ENCODE measurements at regions not wholly inside any gene's neighbourhood (a gene's known extent, or its start where the extent isn't known, plus 50 kb on each side); places are given as distances from the start of the nearest gene placed in this dataset.
"Not testable (repeated sequence)": the region's sequence is repeated elsewhere in the genome, so short reads cannot be mapped to it uniquely, and the experiment has no call there.

GRCh38 chr1:64355534-64355933, 114.4 kb upstream of the CACHD1 start:
- not testable (repeated sequence) for H3K4me1 ChIP-seq (ENCODE audit: control insufficient read depth in 2 of 2, insufficient read depth in 2 of 2, low read length in 2 of 2); H3K27me3 ChIP-seq (ENCODE audit: control insufficient read depth in 2 of 2, insufficient read depth in 1 of 2, low read length in 1 of 2); H3K27ac ChIP-seq (ENCODE audit: low read depth in 1 of 2, low read length in 1 of 2); H3K36me3 ChIP-seq (ENCODE audit: control insufficient read depth in 2 of 2, insufficient read depth in 2 of 2, low read length in 1 of 2); DNase-seq (ENCODE audit: low read depth in 6 of 9, low spot score in 9 of 9); H3K9me3 ChIP-seq (ENCODE audit: control insufficient read depth in 2 of 2, insufficient read depth in 1 of 2, low read length in 1 of 2); H3K4me3 ChIP-seq (ENCODE audit: low read length in 2 of 2)
- 93% methylated on average over 2 of the region's 2 CpGs for WGBS

- no peak for DNase-seq (ENCODE audit: low read depth in 6 of 9, low spot score in 9 of 9)
- Histone ChIP-seq H3K27me3 (ENCODE audit: control insufficient read depth in 2 of 2, insufficient read depth in 1 of 2, low read length in 1 of 2) (no peaks in the 10 kb centered on the region), H3K36me3 (ENCODE audit: control insufficient read depth in 2 of 2, insufficient read depth in 2 of 2, low read length in 1 of 2) (no peaks in the 10 kb centered on the region), H3K9me3 (ENCODE audit: control insufficient read depth in 2 of 2, insufficient read depth in 1 of 2, low read length in 1 of 2) (no peaks in the 10 kb centered on the region), H3K4me3 (ENCODE audit: low read length in 2 of 2) (no peak overlapping the region), H3K27ac (ENCODE audit: low read depth in 1 of 2, low read length in 1 of 2) (no peak overlapping the region), H3K4me1 (ENCODE audit: control insufficient read depth in 2 of 2, insufficient read depth in 2 of 2, low read length in 2 of 2) (no peaks in the 10 kb centered on the region)
- WGBS, result 83% methylated on average over 15 of the region's 15 CpGs
Observed at GRCh38 chr1:64356636-64357256, 113.2 kb upstream of the CACHD1 start.

- no peak for DNase-seq (ENCODE audit: low read depth in 6 of 9, low spot score in 9 of 9)
- no peaks in the 10 kb centered on the region for H3K4me1 ChIP-seq (ENCODE audit: control insufficient read depth in 2 of 2, insufficient read depth in 2 of 2, low read length in 2 of 2)
- no peak overlapping the region for H3K27ac ChIP-seq (ENCODE audit: low read depth in 1 of 2, low read length in 1 of 2)
- no peaks in the 10 kb centered on the region for H3K36me3 ChIP-seq (ENCODE audit: control insufficient read depth in 2 of 2, insufficient read depth in 2 of 2, low read length in 1 of 2)
- H3K9me3 ChIP-seq (ENCODE audit: control insufficient read depth in 2 of 2, insufficient read depth in 1 of 2, low read length in 1 of 2), result no peaks in the 10 kb centered on the region
- 74% methylated on average over 6 of the region's 6 CpGs for WGBS
- no peaks in the 10 kb centered on the region for H3K27me3 ChIP-seq (ENCODE audit: control insufficient read depth in 2 of 2, insufficient read depth in 1 of 2, low read length in 1 of 2)
- H3K4me3 ChIP-seq (ENCODE audit: low read length in 2 of 2), result no peak overlapping the region
Observed at GRCh38 chr1:64357422-64357821, 112.5 kb upstream of the CACHD1 start.

DNA sequence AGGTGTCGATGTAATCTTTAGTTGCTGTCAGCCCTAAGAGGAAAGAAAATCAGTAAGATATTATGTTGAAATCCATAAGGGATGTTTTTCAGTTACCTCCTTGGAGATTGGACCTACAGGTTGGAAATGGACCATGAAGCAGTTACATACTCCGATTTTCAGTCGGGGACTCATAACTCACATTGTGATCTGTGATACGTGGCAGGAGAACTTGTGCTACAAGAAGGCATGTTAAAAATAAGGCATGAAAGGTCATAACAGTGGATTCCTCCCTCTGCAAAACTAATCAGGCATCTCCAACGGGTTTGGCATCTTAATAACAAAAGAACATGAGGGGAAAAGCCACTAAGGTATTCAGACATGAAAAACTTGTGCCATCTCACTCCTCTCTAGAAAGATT, 111.2 kb upstream of the CACHD1 start:
- Histone ChIP-seq H3K27me3 (ENCODE audit: control insufficient read depth in 2 of 2, insufficient read depth in 1 of 2, low read length in 1 of 2) (no peaks in the 10 kb centered on the region), H3K4me3 (ENCODE audit: low read length in 2 of 2) (no peak overlapping the region)
- 90% methylated on average over 5 of the region's 5 CpGs for WGBS

GRCh38 chr1:64361974-64362373, 108.0 kb upstream of the CACHD1 start:
- no peaks in the 10 kb centered on the region for H3K36me3 ChIP-seq (ENCODE audit: control insufficient read depth in 2 of 2, insufficient read depth in 2 of 2, low read length in 1 of 2)
- no peaks in the 10 kb centered on the region for H3K27me3 ChIP-seq (ENCODE audit: control insufficient read depth in 2 of 2, insufficient read depth in 1 of 2, low read length in 1 of 2)
- no peaks in the 10 kb centered on the region for H3K4me1 ChIP-seq (ENCODE audit: control insufficient read depth in 2 of 2, insufficient read depth in 2 of 2, low read length in 2 of 2)
- no peak for DNase-seq (ENCODE audit: low read depth in 6 of 9, low spot score in 9 of 9)
- no peak overlapping the region for H3K4me3 ChIP-seq (ENCODE audit: low read length in 2 of 2)
- 95% methylated on average over 3 of the region's 3 CpGs for WGBS
- no peak overlapping the region for H3K27ac ChIP-seq (ENCODE audit: low read depth in 1 of 2, low read length in 1 of 2)
- no peaks in the 10 kb centered on the region for H3K9me3 ChIP-seq (ENCODE audit: control insufficient read depth in 2 of 2, insufficient read depth in 1 of 2, low read length in 1 of 2)

More for the DNA sequence above, 111.2 kb upstream of the CACHD1 start:
- Histone ChIP-seq H3K36me3 (ENCODE audit: control insufficient read depth in 2 of 2, insufficient read depth in 2 of 2, low read length in 1 of 2) (no peaks in the 10 kb centered on the region), H3K9me3 (ENCODE audit: control insufficient read depth in 2 of 2, insufficient read depth in 1 of 2, low read length in 1 of 2) (no peaks in the 10 kb centered on the region), H3K4me1 (ENCODE audit: control insufficient read depth in 2 of 2, insufficient read depth in 2 of 2, low read length in 2 of 2) (no peaks in the 10 kb centered on the region), H3K27ac (ENCODE audit: low read depth in 1 of 2, low read length in 1 of 2) (no peak overlapping the region)
- no peak for DNase-seq (ENCODE audit: low read depth in 6 of 9, low spot score in 9 of 9)

GRCh38 chr1:64363111-64363510, 106.8 kb upstream of the CACHD1 start:
- Histone ChIP-seq H3K27ac (ENCODE audit: low read depth in 1 of 2, low read length in 1 of 2) (no peak overlapping the region), H3K4me3 (ENCODE audit: low read length in 2 of 2) (no peak overlapping the region), H3K4me1 (ENCODE audit: control insufficient read depth in 2 of 2, insufficient read depth in 2 of 2, low read length in 2 of 2) (no peaks in the 10 kb centered on the region), H3K27me3 (ENCODE audit: control insufficient read depth in 2 of 2, insufficient read depth in 1 of 2, low read length in 1 of 2) (no peaks in the 10 kb centered on the region), H3K9me3 (ENCODE audit: control insufficient read depth in 2 of 2, insufficient read depth in 1 of 2, low read length in 1 of 2) (no peaks in the 10 kb centered on the region), H3K36me3 (ENCODE audit: control insufficient read depth in 2 of 2, insufficient read depth in 2 of 2, low read length in 1 of 2) (no peaks in the 10 kb centered on the region)
- 95% methylated on average over 4 of the region's 4 CpGs for WGBS
- DNase-seq (ENCODE audit: low read depth in 6 of 9, low spot score in 9 of 9), result no peak

- DNase-seq (ENCODE audit: low read depth in 6 of 9, low spot score in 9 of 9), result no peak
- Histone ChIP-seq H3K36me3 (ENCODE audit: control insufficient read depth in 2 of 2, insufficient read depth in 2 of 2, low read length in 1 of 2) (no peaks in the 10 kb centered on the region), H3K4me1 (ENCODE audit: control insufficient read depth in 2 of 2, insufficient read depth in 2 of 2, low read length in 2 of 2) (no peaks in the 10 kb centered on the region), H3K9me3 (ENCODE audit: control insufficient read depth in 2 of 2, insufficient read depth in 1 of 2, low read length in 1 of 2) (no peaks in the 10 kb centered on the region), H3K4me3 (ENCODE audit: low read length in 2 of 2) (no peak overlapping the region), H3K27me3 (ENCODE audit: control insufficient read depth in 2 of 2, insufficient read depth in 1 of 2, low read length in 1 of 2) (no peaks in the 10 kb centered on the region), H3K27ac (ENCODE audit: low read depth in 1 of 2, low read length in 1 of 2) (no peak overlapping the region)
Observed at GRCh38 chr1:64363616-64364015, 106.3 kb upstream of the CACHD1 start.

DNA sequence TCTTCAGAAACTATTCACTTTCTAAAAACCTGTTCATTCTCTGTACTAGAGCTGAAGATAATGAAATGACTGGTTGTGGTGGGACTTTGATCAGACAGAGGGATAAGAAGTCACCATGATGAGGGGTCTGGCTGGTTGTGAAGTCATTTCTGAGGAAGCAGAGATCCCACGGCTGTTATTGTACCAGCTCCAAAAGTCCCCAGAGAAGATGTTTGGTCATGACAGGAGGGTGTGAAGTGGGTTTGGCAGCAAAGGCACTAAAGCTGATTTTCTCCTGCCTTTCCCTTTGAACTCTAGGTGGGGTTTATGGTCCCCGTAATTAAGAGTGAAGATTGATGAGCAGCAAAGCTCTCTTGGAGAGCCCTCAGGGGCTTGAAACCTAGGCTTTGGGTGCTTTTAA, 103.1 kb upstream of the CACHD1 start:
- 96% methylated on average over 2 of the region's 2 CpGs for WGBS
- DNase-seq (ENCODE audit: low read depth in 6 of 9, low spot score in 9 of 9), result no peak
- Histone ChIP-seq H3K9me3 (ENCODE audit: control insufficient read depth in 2 of 2, insufficient read depth in 1 of 2, low read length in 1 of 2) (no peaks in the 10 kb centered on the region), H3K4me1 (ENCODE audit: control insufficient read depth in 2 of 2, insufficient read depth in 2 of 2, low read length in 2 of 2) (no peaks in the 10 kb centered on the region), H3K4me3 (ENCODE audit: low read length in 2 of 2) (no peak overlapping the region), H3K36me3 (ENCODE audit: control insufficient read depth in 2 of 2, insufficient read depth in 2 of 2, low read length in 1 of 2) (no peaks in the 10 kb centered on the region), H3K27me3 (ENCODE audit: control insufficient read depth in 2 of 2, insufficient read depth in 1 of 2, low read length in 1 of 2) (no peaks in the 10 kb centered on the region), H3K27ac (ENCODE audit: low read depth in 1 of 2, low read length in 1 of 2) (no peak overlapping the region)

- WGBS, result 91% methylated on average over 1 of the region's 1 CpG
- no peak for DNase-seq (ENCODE audit: low read depth in 6 of 9, low spot score in 9 of 9)
- H3K27me3 ChIP-seq (ENCODE audit: control insufficient read depth in 2 of 2, insufficient read depth in 1 of 2, low read length in 1 of 2), result no peaks in the 10 kb centered on the region
Observed at GRCh38 chr1:64368344-64368743, 101.6 kb upstream of the CACHD1 start.

DNA sequence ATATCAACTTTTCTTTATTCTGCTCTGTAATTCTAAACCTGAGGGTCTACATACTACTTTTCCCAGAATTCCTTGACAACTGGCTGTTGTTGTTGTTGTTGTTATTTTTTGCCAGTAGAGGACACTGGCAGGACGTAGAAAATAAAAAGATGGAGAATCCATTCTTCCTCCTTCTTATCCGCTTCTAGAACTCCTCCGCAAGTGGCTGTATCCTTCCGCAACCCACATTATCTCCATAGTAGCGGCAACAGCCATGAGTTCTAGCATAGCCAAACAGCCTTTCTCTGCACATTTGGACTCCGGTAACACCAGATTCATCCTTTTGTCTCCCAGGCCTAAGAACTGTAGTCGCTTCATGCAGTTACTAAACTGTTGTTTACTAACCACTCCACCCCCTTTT, 91.1 kb upstream of the CACHD1 start:
- Histone ChIP-seq H3K9me3 (ENCODE audit: control insufficient read depth in 2 of 2, insufficient read depth in 1 of 2, low read length in 1 of 2) (no peaks in the 10 kb centered on the region), H3K36me3 (ENCODE audit: control insufficient read depth in 2 of 2, insufficient read depth in 2 of 2, low read length in 1 of 2) (no peaks in the 10 kb centered on the region), H3K4me1 (ENCODE audit: control insufficient read depth in 2 of 2, insufficient read depth in 2 of 2, low read length in 2 of 2) (no peaks in the 10 kb centered on the region), H3K27ac (ENCODE audit: low read depth in 1 of 2, low read length in 1 of 2) (no peak overlapping the region), H3K4me3 (ENCODE audit: low read length in 2 of 2) (no peak overlapping the region), H3K27me3 (ENCODE audit: control insufficient read depth in 2 of 2, insufficient read depth in 1 of 2, low read length in 1 of 2) (no peaks in the 10 kb centered on the region)
- DNase-seq (ENCODE audit: low read depth in 6 of 9, low spot score in 9 of 9), result no peak
- 99% methylated on average over 7 of the region's 7 CpGs for WGBS

More at GRCh38 chr1:64368344-64368743, 101.6 kb upstream of the CACHD1 start:
- Histone ChIP-seq H3K36me3 (ENCODE audit: control insufficient read depth in 2 of 2, insufficient read depth in 2 of 2, low read length in 1 of 2) (no peaks in the 10 kb centered on the region), H3K27ac (ENCODE audit: low read depth in 1 of 2, low read length in 1 of 2) (no peak overlapping the region), H3K9me3 (ENCODE audit: control insufficient read depth in 2 of 2, insufficient read depth in 1 of 2, low read length in 1 of 2) (no peaks in the 10 kb centered on the region), H3K4me3 (ENCODE audit: low read length in 2 of 2) (no peak overlapping the region), H3K4me1 (ENCODE audit: control insufficient read depth in 2 of 2, insufficient read depth in 2 of 2, low read length in 2 of 2) (no peaks in the 10 kb centered on the region)

Measured in thymus (tissue), 11 donors.